ENCODE measurements at regions not wholly inside any gene's neighbourhood (a gene's known extent, or its start where the extent isn't known, plus 50 kb on each side); places are given as distances from the start of the nearest gene placed in this dataset.

- TF ChIP-seq ZNF560 (tag by site-specific recombination; IDR thresholded peaks at IDR 0.05; ENCODE audit: borderline replicate concordance) (no peak), ZNF239 (tag by site-specific recombination; IDR thresholded peaks at IDR 0.05) (no peak), SP2 (tag by site-specific recombination; IDR thresholded peaks at IDR 0.05) (no peak), ZNF157 (tag by site-specific recombination; IDR thresholded peaks at IDR 0.05) (no peak)
- TF ChIP-seq, protein P1, sequence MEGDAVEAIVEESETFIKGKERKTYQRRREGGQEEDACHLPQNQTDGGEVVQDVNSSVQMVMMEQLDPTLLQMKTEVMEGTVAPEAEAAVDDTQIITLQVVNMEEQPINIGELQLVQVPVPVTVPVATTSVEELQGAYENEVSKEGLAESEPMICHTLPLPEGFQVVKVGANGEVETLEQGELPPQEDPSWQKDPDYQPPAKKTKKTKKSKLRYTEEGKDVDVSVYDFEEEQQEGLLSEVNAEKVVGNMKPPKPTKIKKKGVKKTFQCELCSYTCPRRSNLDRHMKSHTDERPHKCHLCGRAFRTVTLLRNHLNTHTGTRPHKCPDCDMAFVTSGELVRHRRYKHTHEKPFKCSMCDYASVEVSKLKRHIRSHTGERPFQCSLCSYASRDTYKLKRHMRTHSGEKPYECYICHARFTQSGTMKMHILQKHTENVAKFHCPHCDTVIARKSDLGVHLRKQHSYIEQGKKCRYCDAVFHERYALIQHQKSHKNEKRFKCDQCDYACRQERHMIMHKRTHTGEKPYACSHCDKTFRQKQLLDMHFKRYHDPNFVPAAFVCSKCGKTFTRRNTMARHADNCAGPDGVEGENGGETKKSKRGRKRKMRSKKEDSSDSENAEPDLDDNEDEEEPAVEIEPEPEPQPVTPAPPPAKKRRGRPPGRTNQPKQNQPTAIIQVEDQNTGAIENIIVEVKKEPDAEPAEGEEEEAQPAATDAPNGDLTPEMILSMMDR (tag by site-specific recombination; IDR thresholded peaks at IDR 0.05): no peak
- TF ChIP-seq, protein P2, sequence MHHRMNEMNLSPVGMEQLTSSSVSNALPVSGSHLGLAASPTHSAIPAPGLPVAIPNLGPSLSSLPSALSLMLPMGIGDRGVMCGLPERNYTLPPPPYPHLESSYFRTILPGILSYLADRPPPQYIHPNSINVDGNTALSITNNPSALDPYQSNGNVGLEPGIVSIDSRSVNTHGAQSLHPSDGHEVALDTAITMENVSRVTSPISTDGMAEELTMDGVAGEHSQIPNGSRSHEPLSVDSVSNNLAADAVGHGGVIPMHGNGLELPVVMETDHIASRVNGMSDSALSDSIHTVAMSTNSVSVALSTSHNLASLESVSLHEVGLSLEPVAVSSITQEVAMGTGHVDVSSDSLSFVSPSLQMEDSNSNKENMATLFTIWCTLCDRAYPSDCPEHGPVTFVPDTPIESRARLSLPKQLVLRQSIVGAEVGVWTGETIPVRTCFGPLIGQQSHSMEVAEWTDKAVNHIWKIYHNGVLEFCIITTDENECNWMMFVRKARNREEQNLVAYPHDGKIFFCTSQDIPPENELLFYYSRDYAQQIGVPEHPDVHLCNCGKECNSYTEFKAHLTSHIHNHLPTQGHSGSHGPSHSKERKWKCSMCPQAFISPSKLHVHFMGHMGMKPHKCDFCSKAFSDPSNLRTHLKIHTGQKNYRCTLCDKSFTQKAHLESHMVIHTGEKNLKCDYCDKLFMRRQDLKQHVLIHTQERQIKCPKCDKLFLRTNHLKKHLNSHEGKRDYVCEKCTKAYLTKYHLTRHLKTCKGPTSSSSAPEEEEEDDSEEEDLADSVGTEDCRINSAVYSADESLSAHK (tag by site-specific recombination; IDR thresholded peaks at IDR 0.05): no peak
- TF ChIP-seq, protein P3, sequence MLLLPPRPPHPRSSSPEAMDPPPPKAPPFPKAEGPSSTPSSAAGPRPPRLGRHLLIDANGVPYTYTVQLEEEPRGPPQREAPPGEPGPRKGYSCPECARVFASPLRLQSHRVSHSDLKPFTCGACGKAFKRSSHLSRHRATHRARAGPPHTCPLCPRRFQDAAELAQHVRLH (tag by site-specific recombination; IDR thresholded peaks at IDR 0.05): no peak
Observed at GRCh38 chr6:15796130-15796771, 133.4 kb upstream of the DTNBP1 start.
